ENCODE measurements at regions not wholly inside any gene's neighbourhood (a gene's known extent, or its start where the extent isn't known, plus 50 kb on each side); places are given as distances from the start of the nearest gene placed in this dataset.

GRCh38 chr13:34129436-34129835, 311.5 kb downstream of the RFC3 start:
- no peak overlapping the region for H3K27ac Mint-ChIP-seq
- H3K9me3 Mint-ChIP-seq = peaks cover 0 to 3% (median 0%) of the 10 kb centered on the region in 7 donors
- Histone ChIP-seq H3K4me3 (replicated peaks in 1 of 3; ENCODE audit: low read depth in 2 of 3, low read length in 3 of 3) (no peak overlapping the region), H3K9ac (ENCODE audit: insufficient read depth, low read length, poor library complexity, severe bottlenecking) (no peak overlapping the region), H3K4me2 (replicated peaks; ENCODE audit: extremely low read depth, low read length, poor library complexity, severe bottlenecking) (no peak overlapping the region), H3K27me3 (ENCODE audit: control insufficient read depth in 2 of 2, insufficient read depth in 2 of 2, low read length in 2 of 2) (no peaks in the 10 kb centered on the region), H3K9me3 (replicated peaks in 1 of 2; ENCODE audit: control insufficient read depth in 1 of 2, insufficient read depth in 1 of 2, low read length in 2 of 2) (no peaks in the 10 kb centered on the region), H3K4me1 (ENCODE audit: control insufficient read depth in 1 of 2, insufficient read depth in 2 of 2, low read length in 2 of 2) (no peaks in the 10 kb centered on the region), H3K27ac (ENCODE audit: low read depth in 1 of 2, low read length in 2 of 2) (no peak overlapping the region), H3K36me3 (replicated peaks in 1 of 2; ENCODE audit: control insufficient read depth in 1 of 2, insufficient read depth in 2 of 2, low read length in 2 of 2) (no peaks in the 10 kb centered on the region), H4K20me1 (ENCODE audit: insufficient read depth, low read length) (no peaks in the 10 kb centered on the region), H3K79me2 (ENCODE audit: insufficient read depth, low read length) (no peaks in the 10 kb centered on the region), H2AFZ (ENCODE audit: insufficient read depth, low read depth, low read length, poor library complexity, severe bottlenecking) (no peak overlapping the region)
- H3K27me3 Mint-ChIP-seq (ENCODE audit: low read depth in 3 of 3) = no peaks in the 10 kb centered on the region
- no peaks in the 10 kb centered on the region for H3K4me1 Mint-ChIP-seq
- H3K36me3 Mint-ChIP-seq = no peaks in the 10 kb centered on the region
- intact Hi-C loops (cut with micrococcal nuclease) = no loop called here
- TF ChIP-seq CTCF (IDR thresholded peaks at IDR 0.05) = no peak
- DNase-seq = no peak
- H3K4me3 Mint-ChIP-seq = no peak overlapping the region

GRCh38 chr13:34137200-34137599, 319.3 kb downstream of the RFC3 start:
- H4K20me1 ChIP-seq (ENCODE audit: insufficient read depth, low read length) = no peaks in the 10 kb centered on the region
- no peaks in the 10 kb centered on the region for H3K27me3 ChIP-seq (ENCODE audit: control insufficient read depth in 2 of 2, insufficient read depth in 2 of 2, low read length in 2 of 2)
- Mint-ChIP-seq H3K27ac (no peak overlapping the region), H3K27me3 (ENCODE audit: low read depth in 3 of 3) (peaks cover 0 to 2% (median 2%) of the 10 kb centered on the region in 3 donors), H3K4me1 (no peaks in the 10 kb centered on the region), H3K9me3 (peaks cover 4 to 12% (median 8%) of the 10 kb centered on the region in 7 donors), H3K4me3 (no peak overlapping the region), H3K36me3 (no peaks in the 10 kb centered on the region)
- no peak overlapping the region for H3K9ac ChIP-seq (ENCODE audit: insufficient read depth, low read length, poor library complexity, severe bottlenecking)
- DNase-seq = no peak
- H3K79me2 ChIP-seq (ENCODE audit: insufficient read depth, low read length) = no peaks in the 10 kb centered on the region
- TF ChIP-seq CTCF (IDR thresholded peaks at IDR 0.05) = no peak
- H3K9me3 ChIP-seq (replicated peaks in 1 of 2; ENCODE audit: control insufficient read depth in 1 of 2, insufficient read depth in 1 of 2, low read length in 2 of 2) = peaks cover 0 to 4% of the 10 kb centered on the region in 2 donors
- H3K4me2 ChIP-seq (replicated peaks; ENCODE audit: extremely low read depth, low read length, poor library complexity, severe bottlenecking) = no peak overlapping the region
- H3K36me3 ChIP-seq (replicated peaks in 1 of 2; ENCODE audit: control insufficient read depth in 1 of 2, insufficient read depth in 2 of 2, low read length in 2 of 2) = no peaks in the 10 kb centered on the region
- no peak overlapping the region for H3K4me3 ChIP-seq (replicated peaks in 1 of 3; ENCODE audit: low read depth in 2 of 3, low read length in 3 of 3)
- no peak overlapping the region for H3K27ac ChIP-seq (ENCODE audit: low read depth in 1 of 2, low read length in 2 of 2)
- H3K4me1 ChIP-seq (ENCODE audit: control insufficient read depth in 1 of 2, insufficient read depth in 2 of 2, low read length in 2 of 2) = no peaks in the 10 kb centered on the region
- WGBS (ENCODE audit: insufficient coverage) = no CpG with 5 or more reads among the region's 2 CpGs
- intact Hi-C loops (cut with micrococcal nuclease) = no loop called here
- no peak overlapping the region for H2AFZ ChIP-seq (ENCODE audit: insufficient read depth, low read depth, low read length, poor library complexity, severe bottlenecking)
